Astrocyte of the spinal cord (primary cell): ENCODE measurements at regions not wholly inside any gene's neighbourhood (a gene's known extent, or its start where the extent isn't known, plus 50 kb on each side); places are given as distances from the start of the nearest gene placed in this dataset.

Experiments used
- DNase-seq: peaks from one replicate; pipeline ENCODE4 v3.0.0; 2011; ENCODE audit warnings: low read depth, low spot score
- H3K4me3 ChIP-seq: 2 replicates; pipeline ENCODE4 v1.5.1; 2011; ENCODE audit warnings: low read depth, mild to moderate bottlenecking, low read length, moderate library complexity
- CTCF ChIP-seq: IDR thresholded peaks from 2 replicates; pipeline ENCODE4 v1.5.1; 2012; ENCODE audit warnings: low read depth, mild to moderate bottlenecking, low read length, inconsistent platforms
- in situ Hi-C: cut with HindIII; loops from 2 replicates; pipeline ENCODE4 v1.10.0; 2017; ENCODE audit warnings: low sequenced_read_pairs

- no peak overlapping the region for H3K4me3 ChIP-seq
- in situ Hi-C loops = no loop called here
- TF ChIP-seq CTCF = no peak
Observed at GRCh38 chr3:73225146-73225855, 163.8 kb downstream of the EBLN2 start.

GRCh38 chr3:73225991-73226390, 164.5 kb downstream of the EBLN2 start:
- in situ Hi-C loops = no loop called here
- DNase-seq = no peak
- H3K4me3 ChIP-seq = no peak overlapping the region
- no peak for TF ChIP-seq CTCF

More at GRCh38 chr3:73225146-73225855, 163.8 kb downstream of the EBLN2 start:
- DNase-seq = no peak

- DNase-seq = no peak
- TF ChIP-seq CTCF = no peak
- H3K4me3 ChIP-seq = no peak overlapping the region
- in situ Hi-C loops = no loop called here
Observed at GRCh38 chr3:73228000-73228399, 166.5 kb downstream of the EBLN2 start.

- no peak overlapping the region for H3K4me3 ChIP-seq
- in situ Hi-C loops = no loop called here
- TF ChIP-seq CTCF = no peak
- DNase-seq = no peak
Observed at GRCh38 chr3:73228437-73228836, 167.0 kb downstream of the EBLN2 start.

- H3K4me3 ChIP-seq = no peak overlapping the region
- in situ Hi-C loops = no loop called here
- no peak for DNase-seq
- no peak for TF ChIP-seq CTCF
Observed at GRCh38 chr3:73228959-73229358, 167.5 kb downstream of the EBLN2 start.

GRCh38 chr3:73234354-73235014, 173.0 kb downstream of the EBLN2 start:
- H3K4me3 ChIP-seq = no peak overlapping the region
- DNase-seq = no peak
- in situ Hi-C loops = no loop called here
- TF ChIP-seq CTCF = no peak
